Spleen (tissue), 7 donors: ENCODE measurements at regions not wholly inside any gene's neighbourhood (a gene's known extent, or its start where the extent isn't known, plus 50 kb on each side); places are given as distances from the start of the nearest gene placed in this dataset.

Experiments
- CTCF ChIP-seq, 11 experiments: fragments of 200-600 bp in 7 of 11; fragments of 450-650 bp in 4 of 11; sonication (generic) in 4 of 11; IDR thresholded peaks in 8 of 11; conservative IDR thresholded peaks in 3 of 11; 1 replicate in 7 of 11; 2 replicates in 4 of 11; pipeline versions ENCODE4 v1.4.0 to v1.8.0; 2016 to 2021; ENCODE audit warnings: antibody characterized with exemption in 11 of 11, inconsistent platforms in 4 of 11, mild to moderate bottlenecking in 1 of 11
- POLR2A ChIP-seq, 3 donors: fragments of 450-650 bp; IDR thresholded peaks; one replicate each; pipeline ENCODE4 v1.5.1; 2017; ENCODE audit warnings: antibody characterized with exemption in 3 of 3, mild to moderate bottlenecking in 1 of 3
- donor health status: DM: no; HTN: no; CAD: no; lungs with moderate emphysema.
- donor health status: DM: no; HTN: no; CAD: no.
- donor health status: DM: no; HTN: no; CAD: no.

DNA sequence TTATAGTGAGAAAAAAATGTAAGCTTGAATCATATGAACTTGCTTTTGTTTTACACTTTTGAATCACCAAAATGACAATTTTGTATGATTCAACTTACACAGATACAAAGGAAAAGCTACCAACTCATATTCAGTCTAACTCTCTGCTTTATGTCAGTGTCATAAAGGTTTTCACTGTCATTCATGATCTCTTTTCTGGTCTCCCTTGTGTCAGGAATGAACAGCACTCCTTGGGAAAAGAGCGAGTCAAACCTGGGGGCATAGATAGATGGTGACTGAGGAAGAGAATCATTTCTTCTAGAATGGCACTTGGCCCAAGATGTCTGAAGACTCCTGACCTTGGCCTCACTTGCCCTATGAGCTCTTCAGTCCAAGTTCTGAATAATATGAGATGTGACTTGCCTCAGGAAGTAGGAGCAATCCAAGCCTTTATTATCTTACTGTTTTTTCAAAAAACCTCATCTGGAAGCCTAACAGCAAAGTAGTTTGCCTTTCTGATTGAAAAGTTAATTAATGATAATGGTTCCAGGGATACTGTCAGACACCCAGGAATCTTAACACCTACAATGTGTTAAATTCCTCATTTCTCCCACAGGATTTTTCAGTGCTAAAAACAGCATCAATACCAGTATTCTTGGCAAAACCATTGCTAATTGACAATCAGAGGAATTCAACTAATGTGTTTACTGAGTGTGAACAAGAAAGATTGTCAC is 270.0 kb upstream of the HSF2 start:
- TF ChIP-seq POLR2A (IDR thresholded peaks at IDR 0.05) (no peak), CTCF (IDR thresholded peaks at IDR 0.05 in 8 of 11, conservative IDR thresholded peaks at IDR 0.05 in 3 of 11) (no peak)
